NB4 (cell line): ENCODE measurements at regions not wholly inside any gene's neighbourhood (a gene's known extent, or its start where the extent isn't known, plus 50 kb on each side); places are given as distances from the start of the nearest gene placed in this dataset.

Experiments
- DNase-seq: peaks from one replicate; pipeline ENCODE4 v3.0.0; 2010; ENCODE audit warnings: low read depth
- H3K4me3 ChIP-seq: one replicate; pipeline ENCODE4 v1.5.1; 2011; ENCODE audit warnings: mild to moderate bottlenecking, low read depth, low read length, moderate library complexity
- MYC ChIP-seq: IDR thresholded peaks from 2 replicates; pipeline ENCODE4 v1.6.1; 2011; ENCODE audit warnings: low read depth, low read length
- POLR2A ChIP-seq: IDR thresholded peaks from 2 replicates; pipeline ENCODE4 v1.6.1; 2011; ENCODE audit warnings: mild to moderate bottlenecking; ENCODE audit not compliant: insufficient read length; ENCODE audit errors: extremely low read depth
- TF ChIP-seq, protein P1 (sequence below): IDR thresholded peaks from one replicate; pipeline ENCODE4 v1.5.1; 2012; ENCODE audit warnings: low read depth, low read length
- TF ChIP-seq, protein P2 (sequence below): IDR thresholded peaks from 2 replicates; pipeline ENCODE4 v1.6.1; 2011; ENCODE audit warnings: low read depth, low read length

GRCh38 chr13:64924401-64924800 is 2305.7 kb downstream of the PCDH9 start:
- H3K4me3 ChIP-seq, result no peak overlapping the region
- DNase-seq, result no peak
- TF ChIP-seq, protein P1, sequence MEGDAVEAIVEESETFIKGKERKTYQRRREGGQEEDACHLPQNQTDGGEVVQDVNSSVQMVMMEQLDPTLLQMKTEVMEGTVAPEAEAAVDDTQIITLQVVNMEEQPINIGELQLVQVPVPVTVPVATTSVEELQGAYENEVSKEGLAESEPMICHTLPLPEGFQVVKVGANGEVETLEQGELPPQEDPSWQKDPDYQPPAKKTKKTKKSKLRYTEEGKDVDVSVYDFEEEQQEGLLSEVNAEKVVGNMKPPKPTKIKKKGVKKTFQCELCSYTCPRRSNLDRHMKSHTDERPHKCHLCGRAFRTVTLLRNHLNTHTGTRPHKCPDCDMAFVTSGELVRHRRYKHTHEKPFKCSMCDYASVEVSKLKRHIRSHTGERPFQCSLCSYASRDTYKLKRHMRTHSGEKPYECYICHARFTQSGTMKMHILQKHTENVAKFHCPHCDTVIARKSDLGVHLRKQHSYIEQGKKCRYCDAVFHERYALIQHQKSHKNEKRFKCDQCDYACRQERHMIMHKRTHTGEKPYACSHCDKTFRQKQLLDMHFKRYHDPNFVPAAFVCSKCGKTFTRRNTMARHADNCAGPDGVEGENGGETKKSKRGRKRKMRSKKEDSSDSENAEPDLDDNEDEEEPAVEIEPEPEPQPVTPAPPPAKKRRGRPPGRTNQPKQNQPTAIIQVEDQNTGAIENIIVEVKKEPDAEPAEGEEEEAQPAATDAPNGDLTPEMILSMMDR, result no peak
- TF ChIP-seq, protein P2, sequence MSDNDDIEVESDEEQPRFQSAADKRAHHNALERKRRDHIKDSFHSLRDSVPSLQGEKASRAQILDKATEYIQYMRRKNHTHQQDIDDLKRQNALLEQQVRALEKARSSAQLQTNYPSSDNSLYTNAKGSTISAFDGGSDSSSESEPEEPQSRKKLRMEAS, result no peak
- no peak for TF ChIP-seq POLR2A
- TF ChIP-seq MYC, result no peak

- no peak for DNase-seq
- TF ChIP-seq POLR2A, result no peak
- TF ChIP-seq, protein P1, result no peak
- TF ChIP-seq, protein P2, result no peak
- no peak for TF ChIP-seq MYC
- no peak overlapping the region for H3K4me3 ChIP-seq
These were observed 2312.6 kb downstream of the PCDH9 start for GRCh38 chr13:64917566-64917965.

- H3K4me3 ChIP-seq, result no peak overlapping the region
- DNase-seq, result no peak
- no peak for TF ChIP-seq POLR2A
These were observed 2318.0 kb downstream of the PCDH9 start for GRCh38 chr13:64912141-64912540.

DNA sequence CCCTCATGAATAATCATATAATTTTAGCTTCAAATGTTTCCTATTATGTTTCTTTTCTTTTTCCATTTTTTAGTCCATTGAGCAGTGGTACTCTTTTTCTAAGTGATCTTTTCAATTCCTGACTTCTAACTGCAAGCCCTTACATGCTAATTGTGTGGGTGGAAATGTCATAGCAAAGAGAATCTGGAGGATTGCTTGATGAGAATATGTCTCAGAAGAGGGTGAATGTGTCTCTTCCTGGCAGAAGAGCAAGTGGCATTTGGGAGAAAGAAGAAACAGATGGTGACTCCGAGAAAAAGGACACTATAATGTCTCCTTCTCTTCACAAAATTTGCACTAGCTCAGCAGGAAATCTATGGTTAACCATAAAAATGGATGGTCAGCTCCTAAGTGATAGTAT is 2320.0 kb downstream of the PCDH9 start:
- no peak overlapping the region for H3K4me3 ChIP-seq
- DNase-seq, result no peak
- TF ChIP-seq, protein P2, result no peak
- TF ChIP-seq MYC (no peak), POLR2A (no peak)
- TF ChIP-seq, protein P1, result no peak

GRCh38 chr13:64909184-64909583 is 2321.0 kb downstream of the PCDH9 start:
- TF ChIP-seq, protein P2, result no peak
- TF ChIP-seq, protein P1, result no peak
- DNase-seq, result no peak
- no peak overlapping the region for H3K4me3 ChIP-seq

DNA sequence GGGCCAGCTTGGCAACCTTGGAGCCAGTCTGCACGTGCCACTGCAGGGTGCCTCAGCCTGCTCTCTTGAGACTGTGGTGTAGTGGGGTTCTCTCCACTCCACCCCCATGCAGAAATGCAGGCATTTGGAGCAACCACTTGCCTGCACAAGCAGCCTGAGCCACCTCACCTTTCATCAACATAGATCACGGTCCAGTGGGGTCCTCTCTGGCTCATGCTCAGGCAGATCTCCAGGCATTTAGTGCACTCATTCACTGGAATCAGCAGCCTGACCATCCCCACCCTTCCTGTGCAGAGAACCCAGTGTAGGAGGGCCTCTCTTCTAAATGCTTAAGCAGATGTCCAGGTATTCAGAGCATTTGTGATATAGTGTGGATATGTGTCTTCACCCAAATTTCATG is 2330.1 kb downstream of the PCDH9 start:
- peak; percentile 2 for DNase-seq
- TF ChIP-seq, protein P1, result no peak
- TF ChIP-seq MYC (no peak), POLR2A (no peak)
- TF ChIP-seq, protein P2, result no peak

More for the DNA sequence above, 2330.1 kb downstream of the PCDH9 start:
- no peak overlapping the region for H3K4me3 ChIP-seq
